Hippocampal formation (tissue), 2 donors: ENCODE measurements at regions not wholly inside any gene's neighbourhood (a gene's known extent, or its start where the extent isn't known, plus 50 kb on each side); places are given as distances from the start of the nearest gene placed in this dataset.

Source experiments
- DNase-seq, 2 donors: peaks; one replicate each; lab custom pipeline; 2025; lab: John Stamatoyannopoulos, UW

GRCh38 chr4:126431049-126431448 is 1116.3 kb downstream of the FAT4 start:
- DNase-seq: no peak

GRCh38 chr4:126435491-126435890 is 1120.7 kb downstream of the FAT4 start:
- DNase-seq: no peak

GRCh38 chr4:126440297-126440696 is 1125.5 kb downstream of the FAT4 start:
- no peak for DNase-seq

GRCh38 chr4:126441173-126442035 is 1126.6 kb downstream of the FAT4 start:
- no peak for DNase-seq

- DNase-seq: no peak
These were observed 1130.8 kb downstream of the FAT4 start for GRCh38 chr4:126445596-126445995.

- no peak for DNase-seq
These were observed 1132.2 kb downstream of the FAT4 start for GRCh38 chr4:126446917-126447316.

GRCh38 chr4:126448086-126448845 is 1133.5 kb downstream of the FAT4 start:
- DNase-seq: no peak

GRCh38 chr4:126451237-126451873 is 1136.6 kb downstream of the FAT4 start:
- no peak for DNase-seq

GRCh38 chr4:126455865-126456264 is 1141.1 kb downstream of the FAT4 start:
- DNase-seq: no peak

- DNase-seq: no peak
These were observed 1144.2 kb downstream of the FAT4 start for GRCh38 chr4:126458993-126459392.

GRCh38 chr4:126465341-126465740 is 1150.6 kb downstream of the FAT4 start:
- no peak for DNase-seq

GRCh38 chr4:126466848-126467247 is 1152.1 kb downstream of the FAT4 start:
- DNase-seq: no peak

GRCh38 chr4:126468144-126468543 is 1153.4 kb downstream of the FAT4 start:
- no peak for DNase-seq

- DNase-seq: no peak
These were observed 1156.1 kb downstream of the FAT4 start for GRCh38 chr4:126470862-126471261.

GRCh38 chr4:126475730-126476129 is 1157.0 kb upstream of the INTU start:
- no peak for DNase-seq

GRCh38 chr4:126479709-126480108 is 1153.0 kb upstream of the INTU start:
- no peak for DNase-seq

- no peak for DNase-seq
These were observed 1150.4 kb upstream of the INTU start for GRCh38 chr4:126482311-126482710.

- no peak for DNase-seq
These were observed 1146.4 kb upstream of the INTU start for GRCh38 chr4:126486377-126486776.

GRCh38 chr4:126489826-126490463 is 1142.8 kb upstream of the INTU start:
- DNase-seq: no peak

- DNase-seq: no peak
These were observed 1137.5 kb upstream of the INTU start for GRCh38 chr4:126495163-126495752.

- no peak for DNase-seq
These were observed 1119.8 kb upstream of the INTU start for GRCh38 chr4:126512979-126513378.

GRCh38 chr4:126513596-126513995 is 1119.2 kb upstream of the INTU start:
- DNase-seq: no peak
